HG03354 (cell line): ENCODE measurements at regions not wholly inside any gene's neighbourhood (a gene's known extent, or its start where the extent isn't known, plus 50 kb on each side); places are given as distances from the start of the nearest gene placed in this dataset.
A peak's percentile ranks its signal among the peaks of the same experiment; 100 is the strongest.
"Not testable (repeated sequence)": the region's sequence is repeated elsewhere in the genome, so short reads cannot be mapped to it uniquely, and the experiment has no call there.

Source experiments
- ATAC-seq: cut with Tn5 transposase; IDR thresholded peaks from one replicate; pipeline ENCODE4 v1.9.1; 2021; ENCODE audit warnings: mild to moderate bottlenecking; ENCODE audit not compliant: unreplicated experiment, poor library complexity, severe bottlenecking

GRCh38 chr6:163708466-163708865, 293.9 kb downstream of the QKI start:
- ATAC-seq, result peak; percentile 53

- peak; percentile 56 for ATAC-seq
These were observed 293.2 kb downstream of the QKI start for GRCh38 chr6:163707387-163708355.

DNA sequence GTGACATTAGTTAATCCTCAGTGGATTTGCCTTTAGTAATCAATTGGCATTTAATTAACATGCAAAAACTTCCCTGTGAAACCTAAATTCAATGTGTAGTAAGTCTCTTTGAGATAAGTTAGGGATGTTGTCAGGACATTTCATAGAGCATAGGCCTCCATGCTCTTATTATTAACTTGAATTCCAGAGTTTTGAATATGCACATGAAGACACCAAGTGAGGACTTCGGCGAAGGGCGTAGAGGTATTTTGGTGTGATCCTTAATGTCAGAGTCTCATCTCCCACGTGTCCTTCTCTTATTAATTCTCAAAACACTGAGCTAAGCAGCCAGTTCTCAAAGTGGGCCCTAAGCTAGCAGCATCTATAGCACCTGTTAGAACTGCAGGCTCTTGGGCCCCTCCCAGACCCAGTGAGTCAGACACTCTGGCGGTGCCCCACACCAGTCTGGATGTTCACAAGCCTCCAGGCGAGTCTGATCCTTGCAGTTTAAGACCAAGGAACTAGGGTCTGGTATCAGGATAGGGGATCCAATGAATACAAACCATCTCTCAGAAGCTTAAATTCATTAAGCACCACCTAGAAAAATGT, 292.1 kb downstream of the QKI start:
- no peak for ATAC-seq

GRCh38 chr6:163705923-163706322, 291.4 kb downstream of the QKI start:
- ATAC-seq, result peak; percentile 53

- ATAC-seq, result peak; percentile 46
These were observed 288.2 kb downstream of the QKI start for GRCh38 chr6:163702736-163703135.

GRCh38 chr6:163701762-163702161, 287.2 kb downstream of the QKI start:
- no peak for ATAC-seq

GRCh38 chr6:163698086-163698485, 283.6 kb downstream of the QKI start:
- no peak for ATAC-seq

- ATAC-seq, result not testable (repeated sequence)
These were observed 281.8 kb downstream of the QKI start for GRCh38 chr6:163696311-163696710.

DNA sequence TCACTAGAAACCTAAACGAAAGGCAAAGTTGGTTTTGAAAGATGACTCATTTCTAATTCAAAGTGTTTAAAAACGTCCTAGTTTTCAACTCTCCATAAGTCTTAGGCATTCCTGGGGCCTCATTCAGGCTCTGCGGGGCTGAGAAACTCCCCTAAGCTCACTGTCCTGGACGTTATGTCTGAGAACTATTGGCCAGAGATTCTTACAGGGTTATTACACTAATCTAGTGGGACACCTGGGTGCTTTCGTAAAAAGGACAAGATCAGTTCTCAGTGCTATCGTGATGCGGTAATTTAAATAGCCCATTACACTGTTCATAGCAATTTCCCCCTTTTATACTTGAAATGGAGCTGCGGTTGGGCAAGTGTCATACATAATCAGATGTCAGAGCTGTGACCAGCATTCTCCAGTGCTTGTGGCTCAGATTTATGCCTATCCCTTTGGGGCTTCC, 280.9 kb downstream of the QKI start:
- no peak for ATAC-seq

DNA sequence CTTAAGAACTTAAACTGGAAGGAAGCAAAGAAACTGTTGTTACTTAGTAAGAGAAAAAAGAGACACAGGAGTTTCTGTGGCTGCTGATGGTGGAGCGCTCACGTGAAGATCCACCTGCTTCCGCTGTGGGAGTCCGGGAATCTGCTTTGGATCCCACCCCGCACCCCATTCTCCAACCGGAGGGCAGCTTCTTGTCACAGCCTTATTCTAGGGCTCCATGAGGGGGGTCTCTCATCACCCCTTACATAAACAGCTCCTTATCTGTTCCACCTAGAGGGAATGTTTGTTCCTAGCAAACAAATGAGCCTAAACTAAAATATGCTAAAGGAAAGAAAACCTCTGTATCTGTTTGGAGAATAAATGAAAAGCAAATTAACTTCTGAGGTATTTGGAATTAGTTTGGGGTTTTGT, 280.5 kb downstream of the QKI start:
- ATAC-seq, result no peak

- no peak for ATAC-seq
These were observed 279.6 kb downstream of the QKI start for GRCh38 chr6:163694072-163694471.

- no peak for ATAC-seq
These were observed 276.5 kb downstream of the QKI start for GRCh38 chr6:163691049-163691448.

GRCh38 chr6:163688739-163689362, 274.3 kb downstream of the QKI start:
- no peak for ATAC-seq

- ATAC-seq, result no peak
These were observed 272.6 kb downstream of the QKI start for GRCh38 chr6:163687075-163687474.

GRCh38 chr6:163686301-163686700, 271.8 kb downstream of the QKI start:
- no peak for ATAC-seq

GRCh38 chr6:163683105-163683622, 268.6 kb downstream of the QKI start:
- ATAC-seq, result no peak

DNA sequence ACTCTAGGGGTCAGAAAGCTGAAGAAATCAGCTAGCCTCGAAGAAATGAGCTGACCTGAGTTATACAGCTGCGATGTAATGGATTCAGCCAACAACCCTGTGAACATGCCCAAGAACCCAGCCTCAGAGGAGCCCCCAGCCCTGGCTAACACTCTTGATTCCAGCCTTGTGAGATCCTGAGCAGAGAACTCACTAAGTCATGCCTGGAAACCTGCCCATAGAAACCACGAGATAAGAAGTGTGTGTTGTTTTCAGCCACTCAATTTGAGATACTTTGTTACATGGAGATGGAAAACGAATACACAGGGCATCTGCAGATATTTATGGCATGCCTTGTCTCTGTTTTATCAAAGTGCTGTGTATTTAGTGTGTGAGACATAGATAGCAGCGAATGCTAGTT, 265.2 kb downstream of the QKI start:
- no peak for ATAC-seq

DNA sequence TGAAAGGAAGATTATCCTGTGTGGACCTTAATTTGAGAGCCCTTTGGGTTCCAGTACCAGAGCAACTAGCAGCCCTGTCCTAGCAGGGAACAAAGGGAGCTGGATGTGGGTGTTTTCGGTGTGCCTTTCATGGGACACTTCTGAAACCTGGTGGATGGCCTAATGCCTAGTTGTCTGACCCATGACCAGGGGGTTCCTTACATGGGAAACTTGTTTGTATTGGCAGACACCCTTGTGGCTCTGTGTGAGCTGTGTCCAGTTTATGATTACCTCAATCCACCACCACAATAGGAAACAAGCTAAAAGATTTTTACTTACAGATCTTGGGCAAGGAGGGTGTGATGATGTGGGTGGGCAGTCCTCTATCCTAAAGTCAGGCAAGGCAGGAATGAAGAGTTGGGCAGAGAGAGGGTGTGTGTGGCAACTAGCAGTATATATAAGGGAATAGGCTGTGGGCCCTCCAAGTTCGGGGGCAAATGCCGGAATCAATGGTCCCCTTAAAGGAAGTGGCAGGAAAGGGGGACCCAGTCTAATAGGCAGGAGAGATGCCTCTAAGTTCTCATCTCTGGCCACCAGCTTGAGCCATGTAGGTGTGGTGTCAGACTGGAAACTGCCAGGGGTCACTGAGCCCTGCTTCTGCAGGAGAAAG, 264.6 kb downstream of the QKI start:
- ATAC-seq, result no peak

- no peak for ATAC-seq
These were observed 261.1 kb downstream of the QKI start for GRCh38 chr6:163675611-163676010.

DNA sequence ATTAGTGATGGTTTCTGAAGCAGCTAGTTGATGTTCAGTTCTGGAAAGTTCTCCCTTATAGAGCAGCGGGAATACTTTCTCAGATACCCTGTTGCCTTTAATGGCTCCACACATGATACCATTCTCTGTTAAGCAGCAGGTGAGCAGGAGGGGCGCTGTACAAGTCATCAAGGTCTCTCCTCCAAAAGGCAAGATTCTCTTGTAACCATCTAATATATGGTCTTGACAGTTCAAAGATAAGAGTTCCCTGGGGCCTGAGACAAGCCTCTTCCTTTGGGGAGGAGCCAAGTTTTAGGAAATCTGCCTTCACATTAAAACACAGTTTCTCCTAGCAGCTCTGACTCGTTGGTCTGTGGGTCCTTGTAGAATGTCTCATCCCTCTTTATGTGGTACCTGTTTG, 258.2 kb downstream of the QKI start:
- ATAC-seq, result no peak
